ENCODE measurements at regions not wholly inside any gene's neighbourhood (a gene's known extent, or its start where the extent isn't known, plus 50 kb on each side); places are given as distances from the start of the nearest gene placed in this dataset.

GRCh38 chr2:13604951-13605661 is 888.4 kb downstream of the TRIB2 start:
- H3K9ac ChIP-seq (ENCODE audit: control insufficient read depth, extremely low read depth, insufficient read depth, low read length) = no peak overlapping the region
- no peaks in the 10 kb centered on the region for H3K79me2 ChIP-seq (ENCODE audit: control insufficient read depth, insufficient read depth, low read length)
- H3K4me3 ChIP-seq (ENCODE audit: control insufficient read depth in 2 of 3, extremely low read depth in 1 of 3, insufficient read depth in 2 of 3, low read depth in 1 of 3, low read length in 3 of 3) = no peak overlapping the region
- no peaks in the 10 kb centered on the region for H3K36me3 ChIP-seq (ENCODE audit: control insufficient read depth in 2 of 2, extremely low read depth in 1 of 2, insufficient read depth in 2 of 2, low read length in 2 of 2)
- TF ChIP-seq CTCF (optimal IDR thresholded peaks at IDR 0.05 in 1 of 3, IDR thresholded peaks at IDR 0.05 in 1 of 3, conservative IDR thresholded peaks at IDR 0.05 in 1 of 3; ENCODE audit: extremely low read depth in 1 of 3, insufficient read depth in 2 of 3, low read length in 3 of 3) = no peak
- TF ChIP-seq EZH2 (IDR thresholded peaks at IDR 0.05; ENCODE audit: low read length) = no peak
- dilution Hi-C loops (cut with MboI; ENCODE audit: extremely low pct_ligation_motif_present, low sequenced_read_pairs) = no loop called here
- H3K9me3 ChIP-seq (ENCODE audit: control insufficient read depth, low read depth, low read length) = no peaks in the 10 kb centered on the region
- H3K27ac ChIP-seq (ENCODE audit: control insufficient read depth, insufficient read depth, low read length) = no peak overlapping the region
- no peaks in the 10 kb centered on the region for H3K27me3 ChIP-seq (ENCODE audit: control insufficient read depth, extremely low read depth, insufficient read depth, low read length)
- DNase-seq (ENCODE audit: low read depth, low spot score) (no peak), FAIRE-seq (no peak)
- no peak overlapping the region for H3K4me2 ChIP-seq (ENCODE audit: control insufficient read depth, extremely low read depth, insufficient read depth, low read depth, low read length)
- H2AFZ ChIP-seq (ENCODE audit: control insufficient read depth, low read length) = no peak overlapping the region
- no peaks in the 10 kb centered on the region for H3K9me1 ChIP-seq (ENCODE audit: control insufficient read depth, extremely low read depth, insufficient read depth, low read length)
- H3K4me1 ChIP-seq (ENCODE audit: control insufficient read depth, extremely low read depth, insufficient read depth, low read length) = no peaks in the 10 kb centered on the region
- H4K20me1 ChIP-seq (ENCODE audit: control insufficient read depth, extremely low read depth, insufficient read depth, low read length) = no peaks in the 10 kb centered on the region

- no peaks in the 10 kb centered on the region for H3K9me3 ChIP-seq (ENCODE audit: control insufficient read depth, low read depth, low read length)
Measured at GRCh38 chr2:13607139-13607538, 890.4 kb downstream of the TRIB2 start.

More at GRCh38 chr2:13607139-13607538, 890.4 kb downstream of the TRIB2 start:
- Histone ChIP-seq H3K36me3 (ENCODE audit: control insufficient read depth in 2 of 2, extremely low read depth in 1 of 2, insufficient read depth in 2 of 2, low read length in 2 of 2) (no peaks in the 10 kb centered on the region), H2AFZ (ENCODE audit: control insufficient read depth, low read length) (no peak overlapping the region), H3K9me1 (ENCODE audit: control insufficient read depth, extremely low read depth, insufficient read depth, low read length) (no peaks in the 10 kb centered on the region), H3K4me2 (ENCODE audit: control insufficient read depth, extremely low read depth, insufficient read depth, low read depth, low read length) (no peak overlapping the region), H3K9ac (ENCODE audit: control insufficient read depth, extremely low read depth, insufficient read depth, low read length) (no peak overlapping the region), H4K20me1 (ENCODE audit: control insufficient read depth, extremely low read depth, insufficient read depth, low read length) (no peaks in the 10 kb centered on the region), H3K4me3 (ENCODE audit: control insufficient read depth in 2 of 3, extremely low read depth in 1 of 3, insufficient read depth in 2 of 3, low read depth in 1 of 3, low read length in 3 of 3) (no peak overlapping the region), H3K27ac (ENCODE audit: control insufficient read depth, insufficient read depth, low read length) (no peak overlapping the region), H3K4me1 (ENCODE audit: control insufficient read depth, extremely low read depth, insufficient read depth, low read length) (no peaks in the 10 kb centered on the region), H3K27me3 (ENCODE audit: control insufficient read depth, extremely low read depth, insufficient read depth, low read length) (no peaks in the 10 kb centered on the region), H3K79me2 (ENCODE audit: control insufficient read depth, insufficient read depth, low read length) (no peaks in the 10 kb centered on the region)
- DNase-seq (ENCODE audit: low read depth, low spot score) (no peak), FAIRE-seq (no peak)
- dilution Hi-C loops (cut with MboI; ENCODE audit: extremely low pct_ligation_motif_present, low sequenced_read_pairs) = no loop called here
- TF ChIP-seq CTCF (optimal IDR thresholded peaks at IDR 0.05 in 1 of 3, IDR thresholded peaks at IDR 0.05 in 1 of 3, conservative IDR thresholded peaks at IDR 0.05 in 1 of 3; ENCODE audit: extremely low read depth in 1 of 3, insufficient read depth in 2 of 3, low read length in 3 of 3) (no peak), EZH2 (IDR thresholded peaks at IDR 0.05; ENCODE audit: low read length) (no peak)
